Right atrium auricular region (tissue), 2 donors: ENCODE measurements at regions not wholly inside any gene's neighbourhood (a gene's known extent, or its start where the extent isn't known, plus 50 kb on each side); places are given as distances from the start of the nearest gene placed in this dataset.

Experiments
- DNase-seq: peaks from one replicate; pipeline ENCODE4 v3.0.0-alpha.2; 2019; ENCODE audit warnings: low spot score
- H3K27ac ChIP-seq, 2 donors: fragments of 200-600 bp; sonication (generic); 1 replicate in 1 of 2; 2 replicates in 1 of 2; pipeline ENCODE4 v1.5.1; 2016 to 2019
- H3K27me3 ChIP-seq, 2 donors: fragments of 200-600 bp; sonication (generic); one replicate each; pipeline versions ENCODE4 v1.5.1 to v1.6.0; 2017 to 2019
- H3K36me3 ChIP-seq: fragments of 200-600 bp; sonication (generic); one replicate; pipeline ENCODE4 v1.5.1; 2016
- H3K4me1 ChIP-seq, 2 donors: fragments of 200-600 bp; sonication (generic); one replicate each; pipeline versions ENCODE4 v1.5.1 to v1.6.0; 2017 to 2019
- H3K4me3 ChIP-seq, 2 donors: fragments of 200-600 bp; sonication (generic); 1 replicate in 1 of 2; 2 replicates in 1 of 2; pipeline ENCODE4 v1.5.1; 2017 to 2019; ENCODE audit warnings: mild to moderate bottlenecking in 1 of 2, moderate library complexity in 1 of 2
- H3K9me3 ChIP-seq, 2 donors: fragments of 200-600 bp; sonication (generic); one replicate each; pipeline ENCODE4 v1.5.1; 2019
- TF ChIP-seq, protein P1 (sequence below), 2 donors: fragments of 200-600 bp; sonication (generic); IDR thresholded peaks; one replicate each; pipeline ENCODE4 v1.5.1; 2019; ENCODE audit warnings: antibody characterized with exemption in 2 of 2

DNA sequence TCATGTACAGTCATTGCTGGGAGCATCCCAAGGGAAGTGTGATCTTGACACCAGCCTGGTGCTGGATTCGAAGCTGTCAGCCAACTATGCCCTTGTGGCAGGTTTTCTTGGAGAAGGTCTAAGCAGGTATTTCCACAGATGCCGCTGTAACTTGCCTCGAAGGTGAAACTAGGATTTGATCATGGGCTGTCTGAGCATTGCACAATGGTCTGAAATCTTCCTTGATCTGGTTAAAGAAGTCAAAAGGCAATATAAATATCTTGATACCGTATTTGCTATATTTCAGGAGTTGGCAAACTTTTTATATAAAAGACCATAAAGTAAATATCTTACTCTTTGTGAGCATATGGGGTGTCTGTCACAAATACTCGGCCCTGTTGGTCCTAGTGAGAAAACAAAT, 206.8 kb downstream of the LYPLAL1 start:
- Histone ChIP-seq H3K27me3 (no peaks in the 10 kb centered on the region), H3K4me1 (no peaks in the 10 kb centered on the region), H3K36me3 (no peaks in the 10 kb centered on the region), H3K4me3 (no peak overlapping the region), H3K9me3 (no peaks in the 10 kb centered on the region), H3K27ac (no peak overlapping the region)
- no peak for DNase-seq
- TF ChIP-seq, protein P1, sequence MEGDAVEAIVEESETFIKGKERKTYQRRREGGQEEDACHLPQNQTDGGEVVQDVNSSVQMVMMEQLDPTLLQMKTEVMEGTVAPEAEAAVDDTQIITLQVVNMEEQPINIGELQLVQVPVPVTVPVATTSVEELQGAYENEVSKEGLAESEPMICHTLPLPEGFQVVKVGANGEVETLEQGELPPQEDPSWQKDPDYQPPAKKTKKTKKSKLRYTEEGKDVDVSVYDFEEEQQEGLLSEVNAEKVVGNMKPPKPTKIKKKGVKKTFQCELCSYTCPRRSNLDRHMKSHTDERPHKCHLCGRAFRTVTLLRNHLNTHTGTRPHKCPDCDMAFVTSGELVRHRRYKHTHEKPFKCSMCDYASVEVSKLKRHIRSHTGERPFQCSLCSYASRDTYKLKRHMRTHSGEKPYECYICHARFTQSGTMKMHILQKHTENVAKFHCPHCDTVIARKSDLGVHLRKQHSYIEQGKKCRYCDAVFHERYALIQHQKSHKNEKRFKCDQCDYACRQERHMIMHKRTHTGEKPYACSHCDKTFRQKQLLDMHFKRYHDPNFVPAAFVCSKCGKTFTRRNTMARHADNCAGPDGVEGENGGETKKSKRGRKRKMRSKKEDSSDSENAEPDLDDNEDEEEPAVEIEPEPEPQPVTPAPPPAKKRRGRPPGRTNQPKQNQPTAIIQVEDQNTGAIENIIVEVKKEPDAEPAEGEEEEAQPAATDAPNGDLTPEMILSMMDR (IDR thresholded peaks at IDR 0.05) = no peak

DNA sequence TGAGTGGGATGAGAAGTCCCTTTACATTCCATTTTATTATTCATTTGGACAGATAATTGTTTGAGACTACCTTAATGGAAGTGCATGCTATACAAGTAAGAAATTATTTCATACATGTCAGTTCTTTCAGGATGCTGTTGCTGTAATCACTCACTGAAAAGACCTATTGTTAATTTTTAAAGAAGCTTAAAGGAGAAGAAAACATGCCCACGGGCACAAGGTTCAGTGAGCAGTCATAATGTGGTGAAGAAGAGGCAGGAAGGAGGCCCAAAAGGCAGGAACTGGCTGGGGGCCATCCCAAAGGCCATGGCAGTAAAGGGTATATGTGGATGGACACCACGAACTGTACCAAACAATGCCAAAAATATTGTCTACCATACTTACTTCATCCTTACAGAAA, 206.0 kb downstream of the LYPLAL1 start:
- no peak overlapping the region for H3K27ac ChIP-seq
- no peaks in the 10 kb centered on the region for H3K9me3 ChIP-seq
- no peak for DNase-seq
- no peaks in the 10 kb centered on the region for H3K4me1 ChIP-seq
- TF ChIP-seq, protein P1 (IDR thresholded peaks at IDR 0.05) = no peak
- H3K27me3 ChIP-seq = no peaks in the 10 kb centered on the region
- no peaks in the 10 kb centered on the region for H3K36me3 ChIP-seq
- no peak overlapping the region for H3K4me3 ChIP-seq

DNA sequence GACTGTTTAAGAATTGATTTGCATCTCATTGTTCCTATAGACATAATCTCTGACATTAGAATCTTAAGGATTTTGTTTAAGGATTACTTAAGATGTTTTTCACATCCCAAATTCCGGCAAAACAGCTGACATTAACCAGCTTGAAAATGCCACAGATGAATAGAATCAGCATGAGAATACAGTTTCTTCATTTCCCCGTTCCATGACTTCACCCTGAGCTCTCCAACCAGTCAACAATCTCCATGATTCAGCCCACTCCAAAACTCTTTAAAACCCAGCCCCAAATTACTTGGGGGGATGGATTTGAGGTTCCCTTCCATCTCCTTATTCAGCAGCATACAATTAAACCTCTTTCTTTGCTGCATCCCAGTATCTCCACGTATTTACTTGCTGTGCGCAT, 201.0 kb downstream of the LYPLAL1 start:
- no peak for DNase-seq
- Histone ChIP-seq H3K27ac (no peak overlapping the region), H3K4me1 (no peaks in the 10 kb centered on the region), H3K27me3 (no peaks in the 10 kb centered on the region), H3K36me3 (no peaks in the 10 kb centered on the region), H3K4me3 (no peak overlapping the region), H3K9me3 (no peaks in the 10 kb centered on the region)
- TF ChIP-seq, protein P1 (IDR thresholded peaks at IDR 0.05) = no peak

DNA sequence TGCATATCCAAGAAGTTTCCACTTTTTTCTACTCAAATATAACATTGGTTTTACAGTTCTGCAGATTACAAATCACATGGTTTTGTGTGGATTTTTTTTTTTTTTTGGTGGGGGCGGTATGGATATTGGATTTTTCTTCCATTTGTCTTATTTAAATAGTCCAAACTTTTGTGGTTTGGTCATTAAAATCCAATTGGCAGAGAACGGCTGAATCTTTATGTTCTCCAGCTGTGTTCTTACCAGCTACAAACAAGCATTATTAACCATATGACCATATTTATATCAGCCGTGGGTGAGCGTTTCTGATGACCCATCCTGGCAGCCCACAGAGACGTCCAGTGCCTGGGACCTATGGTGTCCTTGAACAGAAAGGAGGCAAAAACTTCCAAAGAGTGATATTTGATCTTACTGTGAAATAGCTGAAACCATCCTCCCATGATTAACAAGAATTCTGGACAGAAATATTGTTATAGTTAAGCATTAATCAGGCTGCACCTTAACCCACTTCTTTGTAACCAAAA, 200.4 kb downstream of the LYPLAL1 start:
- TF ChIP-seq, protein P1 (IDR thresholded peaks at IDR 0.05) = no peak
- no peaks in the 10 kb centered on the region for H3K4me1 ChIP-seq
- no peak overlapping the region for H3K27ac ChIP-seq
- no peaks in the 10 kb centered on the region for H3K9me3 ChIP-seq
- no peaks in the 10 kb centered on the region for H3K36me3 ChIP-seq
- H3K4me3 ChIP-seq = no peak overlapping the region
- DNase-seq = no peak
- H3K27me3 ChIP-seq = no peaks in the 10 kb centered on the region

DNA sequence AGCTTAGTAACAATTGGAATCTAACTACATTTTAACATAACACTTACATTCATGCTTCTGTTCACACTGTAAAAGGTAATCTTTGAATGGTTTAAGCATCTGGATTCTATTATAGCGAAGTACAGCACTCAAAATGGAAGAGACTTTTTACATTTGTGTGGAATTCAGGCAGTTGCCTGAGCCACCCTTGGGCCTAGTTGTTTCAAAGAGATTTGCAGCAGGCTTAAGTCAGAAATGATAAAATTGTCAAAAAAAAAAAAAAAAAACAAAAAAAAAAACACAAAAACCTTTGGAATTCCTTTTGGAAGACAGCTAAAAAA, 199.9 kb downstream of the LYPLAL1 start:
- H3K36me3 ChIP-seq = no peaks in the 10 kb centered on the region
- no peak overlapping the region for H3K4me3 ChIP-seq
- DNase-seq = no peak
- TF ChIP-seq, protein P1 (IDR thresholded peaks at IDR 0.05) = no peak
- H3K27ac ChIP-seq = no peak overlapping the region
- H3K9me3 ChIP-seq = no peaks in the 10 kb centered on the region
- no peaks in the 10 kb centered on the region for H3K27me3 ChIP-seq
- no peaks in the 10 kb centered on the region for H3K4me1 ChIP-seq

DNA sequence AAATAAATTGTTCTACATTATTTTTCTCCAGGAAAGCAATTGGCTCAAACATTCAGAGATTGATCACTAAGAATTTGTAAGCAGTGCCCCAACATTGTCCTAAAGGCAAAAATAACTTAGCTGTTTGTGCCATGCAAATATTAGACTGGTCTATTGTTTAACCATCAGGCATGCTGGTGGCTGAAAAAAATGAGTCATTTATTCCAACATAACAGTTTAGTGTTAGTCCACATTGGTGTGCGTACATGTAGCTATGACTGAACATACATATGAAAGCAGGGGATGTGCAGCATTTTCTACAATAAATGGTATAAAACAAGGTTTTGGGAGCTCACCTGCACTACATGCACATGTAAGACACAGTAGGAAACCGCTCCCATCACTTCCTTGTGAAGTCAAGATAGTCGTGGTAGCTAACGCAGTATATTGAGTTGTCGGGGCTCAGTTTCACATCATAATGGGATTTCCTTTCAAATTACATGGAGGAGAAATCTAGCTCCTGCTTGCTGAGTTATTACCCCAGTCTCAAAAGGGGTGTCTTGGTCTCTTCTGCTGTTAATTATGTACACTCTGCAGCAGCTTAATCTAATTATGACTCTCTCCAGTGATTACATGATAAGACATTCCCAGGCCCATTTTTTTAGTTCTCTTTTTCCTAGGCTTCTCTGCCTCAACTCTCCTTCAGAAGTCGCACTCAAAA, 199.4 kb downstream of the LYPLAL1 start:
- Histone ChIP-seq H3K36me3 (no peaks in the 10 kb centered on the region), H3K4me3 (no peak overlapping the region), H3K27me3 (no peaks in the 10 kb centered on the region), H3K4me1 (no peaks in the 10 kb centered on the region), H3K9me3 (no peaks in the 10 kb centered on the region), H3K27ac (no peak overlapping the region)
- DNase-seq = no peak
- TF ChIP-seq, protein P1 (IDR thresholded peaks at IDR 0.05) = no peak
